GM19351 (cell line): ENCODE measurements at regions not wholly inside any gene's neighbourhood (a gene's known extent, or its start where the extent isn't known, plus 50 kb on each side); places are given as distances from the start of the nearest gene placed in this dataset.
"Not testable (repeated sequence)": the region's sequence is repeated elsewhere in the genome, so short reads cannot be mapped to it uniquely, and the experiment has no call there.

Source experiments
- ATAC-seq: cut with Tn5 transposase; IDR thresholded peaks from one replicate; pipeline ENCODE4 v1.9.1; 2021; ENCODE audit warnings: mild to moderate bottlenecking, moderate library complexity; ENCODE audit not compliant: unreplicated experiment

DNA sequence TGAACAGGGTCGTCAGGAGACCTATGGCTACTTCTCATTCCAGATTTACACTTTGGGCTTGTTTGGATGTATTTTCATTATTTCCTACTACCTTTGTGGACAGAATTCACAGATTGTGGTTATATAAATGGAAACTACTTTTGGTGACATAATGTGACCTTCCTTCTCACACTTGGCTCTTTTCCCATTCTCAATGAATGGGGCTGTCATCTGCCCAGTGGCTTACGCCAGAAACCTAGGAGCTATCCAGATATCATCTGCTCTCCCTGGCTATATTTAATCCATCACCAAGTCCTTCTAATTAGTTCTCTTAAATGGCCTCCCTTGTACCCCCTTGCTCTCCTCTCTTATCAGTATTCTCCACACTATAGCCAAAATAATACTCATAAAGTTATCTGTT lies 1606.8 kb downstream of the KHDRBS2 start:
- no peak for ATAC-seq

DNA sequence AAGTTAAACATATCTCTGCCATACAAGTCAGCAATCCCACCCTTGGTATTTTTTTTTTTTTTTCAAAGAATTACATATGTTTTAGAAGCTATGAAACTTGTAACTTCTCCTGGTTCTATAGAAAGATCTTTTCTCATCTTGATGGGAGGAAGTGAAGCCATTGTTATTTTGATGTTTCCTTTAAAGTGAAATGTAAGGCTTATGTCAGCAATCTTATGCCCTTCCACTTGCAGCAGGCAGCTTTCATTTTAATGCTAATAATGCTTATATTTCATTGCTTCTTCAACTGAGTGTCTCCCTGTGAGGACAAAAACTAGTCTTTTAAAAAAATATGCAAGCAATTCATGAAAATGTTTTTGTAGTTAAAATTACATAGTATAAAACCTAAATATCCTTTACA lies 1614.7 kb downstream of the KHDRBS2 start:
- ATAC-seq: no peak

GRCh38 chr6:60670036-60670435 lies 1616.0 kb downstream of the KHDRBS2 start:
- no peak for ATAC-seq

DNA sequence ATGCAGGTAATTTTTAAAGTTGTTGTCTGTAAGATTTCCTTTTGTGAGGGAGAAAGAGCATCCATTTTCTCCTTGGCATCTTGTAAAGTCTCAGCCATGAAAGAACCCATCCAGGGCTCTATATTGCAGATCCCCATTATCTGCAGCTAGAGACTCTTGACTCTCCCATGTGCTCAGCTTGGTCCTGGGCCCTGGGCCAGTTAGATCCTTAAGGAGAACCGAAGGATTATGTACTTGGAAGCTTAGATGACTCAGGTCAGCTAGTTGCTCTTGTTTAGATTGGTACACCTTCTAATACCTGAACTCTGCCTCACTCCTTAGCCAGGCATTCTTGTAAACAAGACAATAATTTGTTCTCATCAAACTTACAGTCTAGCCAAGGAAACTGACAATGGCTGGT lies 1617.6 kb downstream of the KHDRBS2 start:
- no peak for ATAC-seq

DNA sequence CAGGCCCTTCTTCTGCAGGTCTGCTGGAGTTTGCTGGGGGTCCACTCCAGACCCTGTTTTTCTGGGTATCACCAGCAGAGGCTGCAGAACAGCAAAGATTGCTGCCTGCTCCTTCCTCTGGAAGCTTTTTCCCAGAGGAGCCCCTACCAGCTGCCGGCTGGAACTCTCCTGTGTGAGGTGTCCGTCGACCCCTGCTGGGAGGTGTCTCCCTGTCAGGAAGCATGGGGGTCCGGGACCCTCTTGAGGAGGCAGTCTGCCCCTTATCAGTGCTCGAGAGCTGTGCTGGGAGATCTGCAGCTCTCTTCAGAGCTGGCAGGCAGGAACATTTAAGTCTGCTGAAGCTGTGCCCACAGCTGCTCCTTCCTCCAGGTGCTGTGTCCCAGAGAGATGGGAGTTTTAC lies 1622.8 kb downstream of the KHDRBS2 start:
- ATAC-seq: not testable (repeated sequence)

- ATAC-seq: no peak
Measured at GRCh38 chr6:60643870-60644269, 1642.2 kb downstream of the KHDRBS2 start.

GRCh38 chr6:60639185-60639584 lies 1646.8 kb downstream of the KHDRBS2 start:
- ATAC-seq: not testable (repeated sequence)
